OCI-LY3 (cell line): ENCODE measurements at regions not wholly inside any gene's neighbourhood (a gene's known extent, or its start where the extent isn't known, plus 50 kb on each side); places are given as distances from the start of the nearest gene placed in this dataset.

Experiments
- H2AFZ ChIP-seq: fragments of 200-600, 300-600 bp; shearing (Covaris generic); 2 replicates; pipeline ENCODE4 v1.6.0; 2014; ENCODE audit warnings: antibody characterized with exemption, low read depth, low read length
- H3K27ac ChIP-seq: fragments of 200-600, 300-600 bp; sonication (generic); 2 replicates; pipeline ENCODE4 v1.5.1; 2014; ENCODE audit warnings: mild to moderate bottlenecking, low read length, moderate library complexity, mixed read lengths
- H3K27me3 ChIP-seq: fragments of 200-600, 300-600 bp; sonication (generic); 2 replicates; pipeline ENCODE4 v1.6.1; 2014; ENCODE audit warnings: low read depth, low read length, mixed read lengths
- H3K36me3 ChIP-seq: fragments of 200-600, 300-600 bp; sonication (generic); replicated peaks from 2 replicates; pipeline ENCODE3; 2014; ENCODE audit warnings: low read depth, low read length, mixed read lengths
- H3K4me1 ChIP-seq: fragments of 300-600, 200-600 bp; sonication (generic); 2 replicates; pipeline ENCODE4 v1.6.1; 2014; ENCODE audit warnings: low read length, mixed read lengths
- H3K4me2 ChIP-seq: fragments of 200-600, 300-600 bp; sonication (generic); 2 replicates; pipeline ENCODE4 v1.6.1; 2014; ENCODE audit warnings: low read length, mixed read lengths
- H3K4me3 ChIP-seq: fragments of 300-600, 200-600 bp; sonication (generic); 2 replicates; pipeline ENCODE4 v1.5.1; 2014; ENCODE audit warnings: antibody characterized with exemption, mild to moderate bottlenecking, low read length, moderate library complexity
- H3K79me2 ChIP-seq: fragments of 300-600, 200-600 bp; shearing (Covaris generic); 2 replicates; pipeline ENCODE4 v1.6.1; 2014; ENCODE audit warnings: mild to moderate bottlenecking, low read length, mixed read lengths
- H3K9ac ChIP-seq: fragments of 300-600, 200-600 bp; shearing (Covaris generic); 2 replicates; pipeline ENCODE4 v1.6.0; 2014; ENCODE audit warnings: mild to moderate bottlenecking, low read length, moderate library complexity
- H3K9me3 ChIP-seq: fragments of 200-600, 300-600 bp; shearing (Covaris generic); 2 replicates; pipeline ENCODE4 v1.6.1; 2014; ENCODE audit warnings: low read length, mixed read lengths; ENCODE audit not compliant: insufficient read depth
- H4K20me1 ChIP-seq: fragments of 200-600, 300-600 bp; sonication (generic); 2 replicates; pipeline ENCODE4 v1.6.1; 2016; ENCODE audit warnings: low read length, mixed read lengths; ENCODE audit not compliant: insufficient read depth
- CTCF ChIP-seq: fragments of 200-600, 300-600 bp; sonication (generic); IDR thresholded peaks from 2 replicates; pipeline ENCODE4 v1.5.1; 2014; ENCODE audit warnings: antibody characterized with exemption, low read length, low read depth
- EZH2phosphoT487 ChIP-seq: fragments of 200-600 bp; shearing (Covaris generic); IDR thresholded peaks from 2 replicates; pipeline ENCODE4 v1.6.1; 2018; ENCODE audit warnings: antibody characterized with exemption, mixed run types, low read depth

GRCh38 chr7:55271661-55272060 lies 93.5 kb upstream of the LANCL2 start:
- Histone ChIP-seq H3K9ac (no peak overlapping the region), H3K4me3 (no peak overlapping the region), H3K27me3 (peaks cover 6% of the 10 kb centered on the region; the same call in 1 of the 2 replicates), H3K27ac (no peak overlapping the region), H3K9me3 (no peaks in the 10 kb centered on the region), H3K36me3 (no peaks in the 10 kb centered on the region), H4K20me1 (no peaks in the 10 kb centered on the region), H3K4me1 (no peaks in the 10 kb centered on the region), H3K79me2 (no peaks in the 10 kb centered on the region), H2AFZ (no peak overlapping the region), H3K4me2 (no peak overlapping the region)
- TF ChIP-seq EZH2phosphoT487, result no peak
- TF ChIP-seq CTCF, result no peak

GRCh38 chr7:55272328-55272727 lies 92.8 kb upstream of the LANCL2 start:
- H3K4me1 ChIP-seq, result no peaks in the 10 kb centered on the region
- H3K4me3 ChIP-seq, result no peak overlapping the region
- no peak overlapping the region for H3K27ac ChIP-seq
- no peak overlapping the region for H3K9ac ChIP-seq
- H2AFZ ChIP-seq, result no peak overlapping the region
- peaks cover 6% of the 10 kb centered on the region; the same call in 1 of the 2 replicates for H3K27me3 ChIP-seq
- H4K20me1 ChIP-seq, result no peaks in the 10 kb centered on the region
- H3K9me3 ChIP-seq, result no peaks in the 10 kb centered on the region
- no peaks in the 10 kb centered on the region for H3K36me3 ChIP-seq
- no peak overlapping the region for H3K4me2 ChIP-seq
- TF ChIP-seq EZH2phosphoT487 (no peak), CTCF (no peak)
- H3K79me2 ChIP-seq, result no peaks in the 10 kb centered on the region

GRCh38 chr7:55273186-55273980 lies 91.8 kb upstream of the LANCL2 start:
- Histone ChIP-seq H4K20me1 (no peaks in the 10 kb centered on the region), H3K27ac (no peak overlapping the region), H3K9ac (no peak overlapping the region), H2AFZ (no peak overlapping the region), H3K27me3 (peaks cover 6% of the 10 kb centered on the region; the same call in 1 of the 2 replicates), H3K79me2 (no peaks in the 10 kb centered on the region), H3K4me1 (no peaks in the 10 kb centered on the region), H3K4me3 (no peak overlapping the region), H3K9me3 (no peaks in the 10 kb centered on the region), H3K36me3 (no peaks in the 10 kb centered on the region), H3K4me2 (no peak overlapping the region)
- TF ChIP-seq EZH2phosphoT487 (no peak), CTCF (no peak)

- Histone ChIP-seq H3K79me2 (no peaks in the 10 kb centered on the region), H3K27ac (no peak overlapping the region), H4K20me1 (no peaks in the 10 kb centered on the region), H3K9me3 (no peaks in the 10 kb centered on the region), H2AFZ (no peak overlapping the region), H3K27me3 (peaks cover 6% of the 10 kb centered on the region; the same call in 1 of the 2 replicates), H3K9ac (no peak overlapping the region), H3K4me1 (no peaks in the 10 kb centered on the region), H3K4me2 (no peak overlapping the region), H3K4me3 (no peak overlapping the region), H3K36me3 (no peaks in the 10 kb centered on the region)
- TF ChIP-seq CTCF (no peak), EZH2phosphoT487 (no peak)
Measured at GRCh38 chr7:55274156-55274555, 91.0 kb upstream of the LANCL2 start.
